ENCODE measurements at regions not wholly inside any gene's neighbourhood (a gene's known extent, or its start where the extent isn't known, plus 50 kb on each side); places are given as distances from the start of the nearest gene placed in this dataset.

- TF ChIP-seq EZH2 (IDR thresholded peaks at IDR 0.05) (no peak), CTCF (IDR thresholded peaks at IDR 0.05 in 2 of 3, conservative IDR thresholded peaks at IDR 0.05 in 1 of 3; ENCODE audit: borderline replicate concordance in 1 of 3, insufficient read depth in 1 of 3, low read depth in 2 of 3, low read length in 2 of 3) (no peak), POLR2A (IDR thresholded peaks at IDR 0.05; ENCODE audit: borderline replicate concordance, extremely low read depth, insufficient read depth, insufficient read length) (no peak), SIN3A (IDR thresholded peaks at IDR 0.05; ENCODE audit: low read depth) (no peak), POLR2AphosphoS5 (IDR thresholded peaks at IDR 0.05; ENCODE audit: low read depth, low read length) (no peak), MAX (IDR thresholded peaks at IDR 0.05) (no peak), JUND (IDR thresholded peaks at IDR 0.05) (no peak), REST (IDR thresholded peaks at IDR 0.05; ENCODE audit: low read depth) (no peak), EZH2phosphoT487 (IDR thresholded peaks at IDR 0.05; ENCODE audit: borderline replicate concordance) (no peak), SP1 (IDR thresholded peaks at IDR 0.05; ENCODE audit: low read depth) (no peak), SRF (IDR thresholded peaks at IDR 0.05; ENCODE audit: low read depth) (no peak)
These were observed 1452.2 kb upstream of the ACVR2A start for GRCh38 chr2:146392631-146393030.
